Neural crest cell (in vitro differentiated cells): ENCODE measurements at regions not wholly inside any gene's neighbourhood (a gene's known extent, or its start where the extent isn't known, plus 50 kb on each side); places are given as distances from the start of the nearest gene placed in this dataset.

Experiments used
- DNase-seq: peaks from one replicate; pipeline ENCODE4 v3.0.0; 2021; ENCODE audit warnings: low read depth, mixed read lengths, low spot score
- H3K27ac Mint-ChIP-seq: one replicate; pipeline ENCODE4 v1.8.0; 2021; ENCODE audit warnings: mild to moderate bottlenecking, mixed read lengths; ENCODE audit not compliant: unreplicated experiment
- H3K27me3 Mint-ChIP-seq: 2 replicates; pipeline ENCODE4 v1.8.0; 2021; ENCODE audit warnings: low read depth, mild to moderate bottlenecking, mixed read lengths
- H3K36me3 Mint-ChIP-seq: 2 replicates; pipeline ENCODE4 v1.8.0; 2021; ENCODE audit warnings: low read depth, mild to moderate bottlenecking, mixed read lengths
- H3K4me1 Mint-ChIP-seq: 2 replicates; pipeline ENCODE4 v1.8.0; 2021; ENCODE audit warnings: mixed read lengths
- H3K4me3 Mint-ChIP-seq: one replicate; pipeline ENCODE4 v1.8.0; 2021; ENCODE audit warnings: mild to moderate bottlenecking, mixed read lengths
- H3K9me3 Mint-ChIP-seq: 2 replicates; pipeline ENCODE4 v1.8.0; 2021; ENCODE audit warnings: mixed read lengths
- CTCF ChIP-seq: fragments of 200-600 bp; sonication (generic); conservative IDR thresholded peaks from 2 replicates; pipeline ENCODE4 v1.5.0; 2021; ENCODE audit warnings: antibody characterized with exemption, mild to moderate bottlenecking

GRCh38 chr10:57482259-57482658 is 785.4 kb downstream of the IPMK start:
- Mint-ChIP-seq H3K27me3 (no peaks in the 10 kb centered on the region), H3K4me3 (no peak overlapping the region), H3K36me3 (no peaks in the 10 kb centered on the region), H3K4me1 (no peaks in the 10 kb centered on the region), H3K9me3 (no peaks in the 10 kb centered on the region), H3K27ac (no peak overlapping the region)
- TF ChIP-seq CTCF: no peak
- no peak for DNase-seq

- DNase-seq: no peak
- Mint-ChIP-seq H3K27ac (no peak overlapping the region), H3K4me1 (no peaks in the 10 kb centered on the region), H3K36me3 (no peaks in the 10 kb centered on the region), H3K9me3 (no peaks in the 10 kb centered on the region), H3K27me3 (no peaks in the 10 kb centered on the region), H3K4me3 (no peak overlapping the region)
- TF ChIP-seq CTCF: no peak
These were observed 794.7 kb downstream of the IPMK start for GRCh38 chr10:57472823-57473619.

- no peak for TF ChIP-seq CTCF
- DNase-seq: no peak
- Mint-ChIP-seq H3K27ac (no peak overlapping the region), H3K9me3 (no peaks in the 10 kb centered on the region), H3K27me3 (no peaks in the 10 kb centered on the region), H3K4me1 (no peaks in the 10 kb centered on the region), H3K4me3 (no peak overlapping the region), H3K36me3 (no peaks in the 10 kb centered on the region)
These were observed 798.7 kb downstream of the IPMK start for GRCh38 chr10:57468894-57469432.

GRCh38 chr10:57465155-57465554 is 802.5 kb downstream of the IPMK start:
- H3K36me3 Mint-ChIP-seq: no peaks in the 10 kb centered on the region
- no peaks in the 10 kb centered on the region for H3K27me3 Mint-ChIP-seq
- no peak for TF ChIP-seq CTCF
- H3K4me3 Mint-ChIP-seq: no peak overlapping the region
- DNase-seq: no peak
- no peak overlapping the region for H3K27ac Mint-ChIP-seq
- H3K9me3 Mint-ChIP-seq: no peaks in the 10 kb centered on the region
- no peaks in the 10 kb centered on the region for H3K4me1 Mint-ChIP-seq

GRCh38 chr10:57460540-57460939 is 807.2 kb downstream of the IPMK start:
- no peak overlapping the region for H3K4me3 Mint-ChIP-seq
- H3K4me1 Mint-ChIP-seq: no peaks in the 10 kb centered on the region
- H3K9me3 Mint-ChIP-seq: no peaks in the 10 kb centered on the region
- no peaks in the 10 kb centered on the region for H3K27me3 Mint-ChIP-seq
- H3K36me3 Mint-ChIP-seq: no peaks in the 10 kb centered on the region
- TF ChIP-seq CTCF: no peak
- H3K27ac Mint-ChIP-seq: no peak overlapping the region
- DNase-seq: no peak
